ENCODE measurements at regions not wholly inside any gene's neighbourhood (a gene's known extent, or its start where the extent isn't known, plus 50 kb on each side); places are given as distances from the start of the nearest gene placed in this dataset.

DNA sequence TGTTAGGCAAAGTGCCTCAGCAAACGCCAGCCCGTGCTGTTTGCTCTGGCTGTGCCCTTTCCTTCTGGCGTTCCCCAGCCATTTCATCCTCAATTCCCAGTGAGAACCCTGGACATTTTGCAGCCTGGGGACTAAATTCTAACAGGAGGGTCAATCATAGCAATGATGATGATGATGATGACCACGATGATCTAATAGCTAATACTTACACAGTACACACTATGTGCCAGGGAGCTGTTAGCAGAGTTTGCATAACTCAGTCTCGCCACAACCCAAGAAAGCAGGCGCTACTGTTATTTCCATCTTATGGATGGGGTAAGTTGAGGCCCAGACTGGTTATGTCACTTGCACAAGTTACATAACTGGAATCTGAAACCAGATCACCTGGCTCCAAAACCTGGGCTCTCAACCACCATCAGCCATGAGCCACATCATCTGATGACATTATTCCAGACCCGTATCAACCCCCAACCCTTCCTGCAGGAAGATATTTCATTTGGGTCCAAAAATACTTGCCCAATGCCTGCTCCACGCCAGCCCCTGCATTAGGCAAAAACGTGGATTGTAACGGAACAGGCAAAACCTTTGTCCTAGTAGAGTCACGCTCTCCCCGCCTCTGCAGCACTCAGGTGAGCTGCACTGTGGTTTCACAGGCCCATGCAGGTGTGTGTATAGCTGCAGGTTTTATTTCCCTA lies 132.6 kb upstream of the SERPIND1 start:
- Histone ChIP-seq H3K4me3 (ENCODE audit: low read length in 3 of 3) (no peak overlapping the region), H3K27ac (ENCODE audit: low read depth in 2 of 2, low read length in 2 of 2) (no peak overlapping the region), H3K9me3 (ENCODE audit: control insufficient read depth in 2 of 3, insufficient read depth in 1 of 3, low read length in 3 of 3) (peaks cover 0 to 2% (median 0%) of the 10 kb centered on the region in 3 donors), H3K4me1 (ENCODE audit: control insufficient read depth in 2 of 3, insufficient read depth in 2 of 3, low read depth in 1 of 3, low read length in 3 of 3) (no peaks in the 10 kb centered on the region), H3K9ac (ENCODE audit: low read length in 3 of 3) (no peak overlapping the region), H3K27me3 (ENCODE audit: control insufficient read depth, insufficient read depth, low read length) (no peaks in the 10 kb centered on the region), H3K36me3 (ENCODE audit: control insufficient read depth in 2 of 3, insufficient read depth in 3 of 3, low read length in 3 of 3) (no peaks in the 10 kb centered on the region)
- intact Hi-C loops (cut with DNase I), result no loop called here
- TF ChIP-seq, protein P1, sequence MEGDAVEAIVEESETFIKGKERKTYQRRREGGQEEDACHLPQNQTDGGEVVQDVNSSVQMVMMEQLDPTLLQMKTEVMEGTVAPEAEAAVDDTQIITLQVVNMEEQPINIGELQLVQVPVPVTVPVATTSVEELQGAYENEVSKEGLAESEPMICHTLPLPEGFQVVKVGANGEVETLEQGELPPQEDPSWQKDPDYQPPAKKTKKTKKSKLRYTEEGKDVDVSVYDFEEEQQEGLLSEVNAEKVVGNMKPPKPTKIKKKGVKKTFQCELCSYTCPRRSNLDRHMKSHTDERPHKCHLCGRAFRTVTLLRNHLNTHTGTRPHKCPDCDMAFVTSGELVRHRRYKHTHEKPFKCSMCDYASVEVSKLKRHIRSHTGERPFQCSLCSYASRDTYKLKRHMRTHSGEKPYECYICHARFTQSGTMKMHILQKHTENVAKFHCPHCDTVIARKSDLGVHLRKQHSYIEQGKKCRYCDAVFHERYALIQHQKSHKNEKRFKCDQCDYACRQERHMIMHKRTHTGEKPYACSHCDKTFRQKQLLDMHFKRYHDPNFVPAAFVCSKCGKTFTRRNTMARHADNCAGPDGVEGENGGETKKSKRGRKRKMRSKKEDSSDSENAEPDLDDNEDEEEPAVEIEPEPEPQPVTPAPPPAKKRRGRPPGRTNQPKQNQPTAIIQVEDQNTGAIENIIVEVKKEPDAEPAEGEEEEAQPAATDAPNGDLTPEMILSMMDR (IDR thresholded peaks at IDR 0.05; ENCODE audit: borderline replicate concordance, extremely low read depth, insufficient read depth), result no peak
- DNase-seq, result no peak
- no peak for FAIRE-seq

GRCh38 chr22:20641919-20642579 lies 131.9 kb upstream of the SERPIND1 start:
- Histone ChIP-seq H3K27ac (ENCODE audit: low read depth in 2 of 2, low read length in 2 of 2) (no peak overlapping the region), H3K9me3 (ENCODE audit: control insufficient read depth in 2 of 3, insufficient read depth in 1 of 3, low read length in 3 of 3) (peaks cover 0 to 2% (median 0%) of the 10 kb centered on the region in 3 donors), H3K36me3 (ENCODE audit: control insufficient read depth in 2 of 3, insufficient read depth in 3 of 3, low read length in 3 of 3) (no peaks in the 10 kb centered on the region), H3K4me3 (ENCODE audit: low read length in 3 of 3) (no peak overlapping the region), H3K4me1 (ENCODE audit: control insufficient read depth in 2 of 3, insufficient read depth in 2 of 3, low read depth in 1 of 3, low read length in 3 of 3) (no peaks in the 10 kb centered on the region), H3K27me3 (ENCODE audit: control insufficient read depth, insufficient read depth, low read length) (no peaks in the 10 kb centered on the region), H3K9ac (ENCODE audit: low read length in 3 of 3) (no peak overlapping the region)
- TF ChIP-seq, protein P1 (IDR thresholded peaks at IDR 0.05; ENCODE audit: borderline replicate concordance, extremely low read depth, insufficient read depth), result no peak
- DNase-seq, result no peak
- FAIRE-seq, result no peak
- intact Hi-C loops (cut with DNase I), result no loop called here

- H3K9ac ChIP-seq (ENCODE audit: low read length in 3 of 3), result no peak overlapping the region
- intact Hi-C loops (cut with DNase I), result no loop called here
- no peak overlapping the region for H3K27ac ChIP-seq (ENCODE audit: low read depth in 2 of 2, low read length in 2 of 2)
- no peaks in the 10 kb centered on the region for H3K27me3 ChIP-seq (ENCODE audit: control insufficient read depth, insufficient read depth, low read length)
- no peaks in the 10 kb centered on the region for H3K4me1 ChIP-seq (ENCODE audit: control insufficient read depth in 2 of 3, insufficient read depth in 2 of 3, low read depth in 1 of 3, low read length in 3 of 3)
- DNase-seq (no peak), FAIRE-seq (no peak)
- peaks cover 0 to 2% (median 0%) of the 10 kb centered on the region in 3 donors for H3K9me3 ChIP-seq (ENCODE audit: control insufficient read depth in 2 of 3, insufficient read depth in 1 of 3, low read length in 3 of 3)
- TF ChIP-seq, protein P1 (IDR thresholded peaks at IDR 0.05; ENCODE audit: borderline replicate concordance, extremely low read depth, insufficient read depth), result no peak
- H3K36me3 ChIP-seq (ENCODE audit: control insufficient read depth in 2 of 3, insufficient read depth in 3 of 3, low read length in 3 of 3), result no peaks in the 10 kb centered on the region
- no peak overlapping the region for H3K4me3 ChIP-seq (ENCODE audit: low read length in 3 of 3)
These were observed 131.2 kb upstream of the SERPIND1 start for GRCh38 chr22:20642668-20643179.
